Activated T-helper 1 cell treated with anti-CD3 and anti-CD28 coated beads, Interleukin-2, amount 50 U/mL, for 16 hours (primary cell): ENCODE measurements at regions not wholly inside any gene's neighbourhood (a gene's known extent, or its start where the extent isn't known, plus 50 kb on each side); places are given as distances from the start of the nearest gene placed in this dataset.
"Not testable (repeated sequence)": the region's sequence is repeated elsewhere in the genome, so short reads cannot be mapped to it uniquely, and the experiment has no call there.

Experiments
- DNase-seq, 2 donors: peaks; one replicate each; pipeline ENCODE4 v3.0.0-alpha.2; 2020; ENCODE audit warnings: low read depth in 1 of 2, low spot score in 1 of 2

DNA sequence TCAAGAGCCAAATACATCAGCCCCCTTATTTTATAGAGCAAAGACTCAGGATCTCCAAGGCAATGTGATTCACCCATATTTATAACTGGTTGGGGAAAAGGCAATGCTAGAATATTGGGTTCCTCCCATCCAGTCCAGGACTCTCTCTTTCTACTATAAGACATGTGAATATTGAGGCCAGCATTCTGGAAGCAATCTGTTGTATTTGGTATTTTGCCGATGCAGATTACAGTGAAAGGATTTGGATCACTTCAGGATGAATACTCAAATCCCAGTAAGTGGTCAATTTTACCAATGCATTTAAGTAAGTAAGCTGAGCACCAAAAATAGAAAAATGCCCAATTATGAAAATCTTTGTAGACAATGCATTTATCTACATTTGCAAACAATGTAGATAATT is 1834.7 kb upstream of the PIK3C3 start:
- DNase-seq = no peak

DNA sequence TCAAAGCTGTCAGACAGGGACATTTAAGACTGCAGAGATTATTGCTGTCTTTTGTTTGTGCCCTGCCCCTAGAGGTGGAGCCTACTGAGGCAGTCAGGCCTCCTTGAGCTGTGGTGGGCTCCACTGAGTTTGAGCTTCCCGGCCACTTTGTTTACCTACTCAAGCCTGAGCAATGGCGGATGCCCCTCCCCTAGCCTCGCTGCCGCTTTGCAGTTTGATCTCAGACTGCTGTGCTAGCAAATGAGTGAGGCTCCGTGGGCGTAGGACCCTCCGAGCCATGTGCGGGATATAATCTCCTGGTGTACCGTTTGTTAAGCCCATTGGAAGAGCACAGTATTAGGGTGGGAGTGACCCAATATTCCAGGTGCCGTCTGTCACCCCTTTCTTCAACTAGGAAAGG is 1835.5 kb upstream of the PIK3C3 start:
- not testable (repeated sequence) for DNase-seq

DNA sequence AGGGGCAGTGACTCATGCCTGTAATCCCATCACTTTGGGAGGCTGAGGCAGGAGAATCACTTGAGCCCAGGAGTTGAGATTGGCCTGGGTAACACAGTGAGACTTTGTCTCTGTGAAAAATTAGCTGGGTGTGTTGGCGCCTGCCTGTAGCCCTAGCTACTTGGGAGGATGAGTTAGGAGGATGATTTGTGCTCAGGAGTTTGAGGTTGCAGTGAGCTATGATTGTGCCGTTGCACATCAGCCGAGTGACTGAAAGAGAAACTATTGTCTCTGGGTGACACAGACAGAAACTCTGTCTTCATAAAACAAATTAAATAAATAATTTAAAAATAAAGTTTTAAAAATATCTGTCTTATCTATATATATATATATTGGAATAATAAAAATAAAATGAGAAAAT is 1844.6 kb upstream of the PIK3C3 start:
- no peak for DNase-seq

DNA sequence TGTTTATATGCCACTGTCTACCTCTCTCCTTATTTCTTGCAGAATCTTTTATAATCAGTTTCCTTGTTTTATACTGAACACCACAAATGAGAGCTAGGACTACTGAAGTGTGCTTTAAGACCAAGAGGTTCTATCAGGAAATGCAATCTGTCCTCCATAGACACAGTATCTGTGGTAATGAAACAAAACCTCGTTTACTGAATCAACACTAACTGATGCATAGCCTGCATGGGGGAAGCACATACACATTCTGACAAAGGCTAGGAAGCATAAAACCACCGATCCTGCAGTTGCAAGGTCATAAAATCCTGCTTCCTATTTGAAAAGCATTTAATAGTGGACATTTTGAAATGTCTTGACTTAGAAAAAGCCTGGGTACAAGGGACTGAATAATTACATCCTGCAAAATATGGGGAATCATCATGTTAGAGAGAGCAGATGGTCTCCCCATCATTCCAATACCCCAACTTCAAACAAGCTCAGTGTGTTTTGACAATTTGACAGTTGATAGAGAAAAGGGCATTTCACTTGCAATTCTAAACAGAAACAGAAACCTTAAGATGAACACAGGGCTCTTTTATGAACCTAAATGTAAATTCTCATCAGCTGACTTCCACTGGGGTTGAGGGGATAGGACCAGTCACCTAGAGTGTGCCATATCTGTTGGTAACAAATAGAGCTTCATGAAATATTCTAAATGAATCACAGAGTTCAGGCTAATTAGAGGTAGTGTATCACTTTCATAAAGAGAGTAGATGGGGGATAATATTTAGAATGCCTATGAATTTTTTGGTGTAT is 1845.6 kb upstream of the PIK3C3 start:
- DNase-seq = no peak

DNA sequence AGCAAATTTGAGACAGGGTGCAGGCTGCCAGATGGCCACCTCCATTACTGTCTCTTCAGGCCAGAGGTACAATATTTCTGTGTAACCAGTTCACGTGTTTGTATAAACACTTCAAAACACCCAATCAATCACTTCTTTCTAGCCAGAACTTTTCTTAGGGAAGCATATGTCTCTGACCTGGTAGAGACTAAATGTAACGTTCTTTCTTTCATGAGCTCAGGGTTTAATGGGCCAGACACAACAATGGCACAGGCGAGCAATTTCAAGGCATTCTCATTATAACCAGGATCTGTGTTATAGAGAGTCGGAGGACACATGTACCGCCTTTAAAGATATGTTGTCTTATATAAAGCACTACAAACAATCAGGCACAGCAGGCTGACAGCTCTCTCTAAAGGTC is 1846.4 kb upstream of the PIK3C3 start:
- no peak for DNase-seq

DNA sequence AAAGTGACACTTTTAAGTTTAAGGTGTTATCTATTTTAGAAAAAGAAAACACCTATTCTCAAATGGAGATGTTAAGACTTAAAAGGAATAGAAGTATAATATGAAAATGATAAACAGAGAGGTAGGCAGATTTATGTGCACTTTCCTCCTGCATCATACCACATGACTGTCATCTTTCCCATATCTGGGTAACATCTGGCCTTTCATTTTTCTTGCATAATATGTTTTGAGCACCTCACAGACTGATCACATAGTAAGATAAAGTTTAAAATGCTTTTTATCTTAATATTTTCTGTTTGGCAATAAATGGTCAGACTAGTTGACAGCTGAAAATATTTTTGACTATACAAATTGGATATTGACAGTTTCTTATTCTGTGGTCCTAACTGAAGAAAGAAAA is 1852.1 kb upstream of the PIK3C3 start:
- no peak for DNase-seq

DNA sequence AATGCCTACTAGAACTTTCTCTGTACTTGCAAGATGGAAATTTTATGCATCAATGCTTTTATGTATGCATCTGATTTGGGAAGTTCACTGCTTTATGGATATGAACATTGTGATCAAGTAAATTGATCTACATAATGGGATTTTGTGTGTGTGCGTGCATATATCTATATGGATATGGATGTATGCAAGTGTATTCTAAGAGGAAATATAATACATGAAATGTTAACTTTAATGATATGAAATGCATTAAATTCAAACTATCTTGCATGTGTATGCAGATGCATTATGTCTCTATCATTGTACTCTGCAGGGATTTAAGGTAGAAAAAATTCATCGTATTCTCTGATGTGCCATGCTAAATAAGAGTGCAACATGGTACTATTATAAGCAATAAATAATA is 1855.4 kb upstream of the PIK3C3 start:
- no peak for DNase-seq

DNA sequence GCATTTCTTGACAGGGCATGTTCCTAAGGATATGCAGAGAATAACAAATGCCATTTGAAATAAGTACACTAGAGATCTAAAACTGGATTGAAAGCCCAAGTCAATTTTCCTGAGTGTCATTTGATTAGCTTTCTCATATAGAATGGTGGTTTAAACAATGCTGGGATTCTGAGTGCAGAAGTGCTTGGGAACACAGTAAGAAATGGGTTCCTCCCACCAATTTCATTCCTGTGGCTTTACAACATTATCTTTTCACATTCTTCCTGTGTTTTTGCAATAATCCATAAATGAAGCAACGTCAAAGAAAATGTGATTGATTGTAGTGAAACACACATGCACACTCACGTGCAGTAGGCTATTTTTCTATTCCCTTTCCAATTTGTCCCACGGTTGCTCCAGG is 1858.4 kb upstream of the PIK3C3 start:
- no peak for DNase-seq

DNA sequence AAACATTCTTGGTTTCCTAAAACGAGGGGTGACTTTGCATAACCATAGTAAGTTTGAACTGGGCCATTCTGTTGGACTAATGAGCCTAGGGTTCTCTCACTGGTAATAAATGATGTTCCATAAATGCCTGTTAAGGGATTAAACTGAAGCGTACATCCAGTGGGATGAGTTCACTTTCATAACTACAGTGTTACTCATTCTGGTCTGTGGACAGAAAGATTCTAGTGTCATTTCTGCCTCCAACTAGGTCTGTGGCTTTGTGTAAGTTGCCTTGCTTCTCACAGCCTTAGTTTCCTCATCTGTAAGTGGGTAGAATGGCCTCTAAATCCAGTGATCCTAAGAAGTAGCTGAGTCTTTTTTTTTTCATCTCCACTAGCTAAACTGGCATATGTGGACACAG is 1860.6 kb upstream of the PIK3C3 start:
- no peak for DNase-seq

DNA sequence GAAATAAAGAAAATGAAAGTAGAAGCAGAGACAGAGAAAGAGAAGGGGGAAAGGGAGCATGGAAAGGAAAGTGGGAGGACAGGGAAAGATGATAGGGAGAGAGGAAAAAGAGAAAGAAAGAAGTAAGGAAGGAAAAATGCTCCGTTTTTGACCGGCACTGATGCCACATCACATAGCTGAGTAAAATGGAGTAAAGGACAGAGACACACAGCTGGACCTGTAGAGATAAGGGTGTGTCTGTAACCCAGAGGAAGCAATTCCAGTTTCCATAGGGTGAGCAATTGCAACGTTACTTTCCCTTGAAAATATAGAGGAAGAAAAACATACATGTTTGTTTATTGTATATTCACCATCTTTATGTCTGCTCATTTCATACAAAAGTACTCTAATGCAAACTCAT is 1866.9 kb upstream of the PIK3C3 start:
- DNase-seq = no peak

DNA sequence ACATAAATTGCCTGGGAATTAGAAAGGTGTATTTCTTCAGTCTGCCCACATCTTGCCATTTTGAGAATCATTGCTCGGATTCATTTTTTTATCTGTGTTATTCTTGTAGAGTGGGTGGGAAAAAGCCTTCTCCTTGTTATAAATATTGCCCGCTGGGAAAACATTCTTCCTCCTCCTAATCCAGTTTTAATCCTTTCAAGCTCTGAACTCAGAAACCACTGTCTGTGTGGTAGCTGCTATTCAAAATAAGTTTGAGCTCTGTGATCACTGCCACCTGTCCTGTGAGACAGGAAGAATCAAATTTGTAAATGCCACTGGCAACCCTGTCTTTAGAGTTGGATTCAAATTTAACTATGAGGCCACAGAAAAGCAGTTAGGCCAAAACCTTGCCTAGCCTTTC is 1875.2 kb upstream of the PIK3C3 start:
- no peak for DNase-seq

DNA sequence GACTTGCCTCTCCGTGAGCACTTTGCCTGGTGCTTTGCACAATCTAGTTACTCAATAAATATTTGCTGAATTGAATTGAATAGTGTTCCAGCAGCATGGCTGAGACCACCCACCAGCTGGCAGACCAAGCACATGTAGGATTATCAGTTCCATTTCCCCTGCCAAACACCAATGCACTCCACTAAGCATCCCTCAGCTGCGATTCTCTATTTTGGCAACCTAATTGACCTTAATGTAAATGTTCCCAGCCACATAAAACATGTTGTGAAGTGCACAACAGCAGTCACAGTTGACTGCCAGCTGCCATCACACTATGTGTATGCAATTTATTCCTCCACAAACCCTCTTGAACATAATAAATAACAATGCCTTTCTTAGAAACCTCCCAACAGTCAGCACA is 1879.4 kb upstream of the PIK3C3 start:
- no peak for DNase-seq

DNA sequence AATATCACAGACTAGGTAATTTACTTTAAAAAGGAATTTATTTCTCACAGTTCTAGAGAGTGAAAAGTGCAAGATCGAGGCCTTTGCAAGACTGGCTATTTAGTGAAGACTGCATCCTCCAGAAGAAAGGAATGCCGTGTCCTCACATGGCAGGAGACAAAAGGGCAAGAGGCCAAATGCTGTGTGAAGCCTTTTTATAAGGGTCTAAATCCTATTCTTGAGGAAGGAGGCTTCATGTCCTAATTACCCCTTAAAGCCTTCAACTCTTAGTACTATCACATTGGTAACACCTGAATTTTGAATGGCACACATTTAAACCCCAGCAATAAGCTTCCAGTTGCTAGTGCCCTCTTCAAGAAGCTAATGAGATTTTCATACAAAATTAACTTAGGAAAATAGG is 1882.3 kb upstream of the PIK3C3 start:
- no peak for DNase-seq

DNA sequence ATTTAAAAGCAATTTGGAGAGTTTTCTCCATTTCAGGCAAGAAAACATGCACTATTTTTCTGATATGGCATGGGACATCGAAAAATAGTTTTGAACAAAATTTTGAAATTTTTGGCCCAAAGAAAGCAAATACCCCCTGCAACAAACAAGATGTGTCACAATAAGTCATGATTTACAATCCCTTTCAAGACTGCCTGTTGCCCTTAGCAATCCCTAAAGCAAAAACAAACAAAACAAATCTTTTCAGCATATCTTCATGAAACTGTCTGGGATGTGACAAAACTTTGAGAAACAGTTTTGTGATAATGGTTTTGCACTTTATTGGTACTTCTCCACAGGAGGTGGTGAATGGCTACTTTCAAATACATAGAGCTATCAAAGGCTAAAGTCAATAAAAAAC is 1888.7 kb upstream of the PIK3C3 start:
- DNase-seq = no peak

DNA sequence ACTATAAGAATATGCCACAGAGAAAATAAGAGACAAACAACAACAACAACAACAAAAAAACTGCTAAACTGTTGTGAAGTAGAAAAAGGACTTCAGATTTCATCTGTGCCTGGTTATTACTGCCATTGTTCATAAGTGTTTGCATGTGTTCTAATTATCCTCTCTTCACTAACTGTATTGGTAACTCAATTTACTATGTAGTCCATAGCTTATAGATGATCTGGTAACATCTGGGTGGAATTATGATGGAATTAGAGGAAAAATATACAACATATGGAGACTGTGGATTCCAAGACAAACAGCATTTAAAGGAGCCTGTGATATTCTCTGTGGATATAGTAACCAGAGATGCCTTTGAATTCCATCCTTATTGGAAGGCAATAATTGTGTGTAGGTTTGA is 1891.5 kb upstream of the PIK3C3 start:
- no peak for DNase-seq

DNA sequence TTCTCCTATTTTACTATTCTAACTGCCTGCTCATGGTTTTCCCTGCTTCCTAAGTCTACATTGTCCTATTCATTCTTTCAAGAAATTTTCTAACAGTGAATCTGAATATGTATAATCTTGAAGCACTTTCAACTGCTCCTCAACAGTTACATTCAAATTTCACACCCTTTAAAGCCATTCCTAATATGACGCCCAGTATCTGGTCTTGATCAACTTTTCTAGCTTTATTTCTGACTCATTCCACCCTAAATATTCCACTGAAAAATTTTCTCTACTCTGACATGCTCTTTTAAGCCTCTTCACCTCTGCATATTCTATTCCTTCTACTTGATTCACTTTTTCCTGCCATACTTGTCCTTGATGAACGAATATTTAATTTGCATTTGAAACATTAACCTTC is 1893.9 kb upstream of the PIK3C3 start:
- no peak for DNase-seq

DNA sequence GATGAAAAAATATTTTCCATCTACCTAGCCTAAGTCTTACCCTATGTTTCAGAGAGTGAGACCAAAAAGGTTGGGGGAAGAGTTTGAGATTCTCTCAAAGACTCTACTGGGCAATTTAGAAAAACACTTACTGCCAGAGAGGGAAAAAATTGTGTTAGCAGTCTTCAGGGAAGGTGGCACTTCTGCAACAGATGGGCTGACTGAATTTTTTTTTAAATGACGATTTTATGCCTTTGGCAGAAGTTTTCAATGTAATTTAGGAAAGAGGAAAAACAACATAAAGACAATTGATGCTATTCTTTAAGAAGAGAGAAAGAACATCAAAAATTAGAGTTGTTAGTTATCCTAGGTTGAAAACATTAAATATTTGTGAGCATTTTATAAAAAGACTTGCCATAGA is 1894.5 kb upstream of the PIK3C3 start:
- no peak for DNase-seq

DNA sequence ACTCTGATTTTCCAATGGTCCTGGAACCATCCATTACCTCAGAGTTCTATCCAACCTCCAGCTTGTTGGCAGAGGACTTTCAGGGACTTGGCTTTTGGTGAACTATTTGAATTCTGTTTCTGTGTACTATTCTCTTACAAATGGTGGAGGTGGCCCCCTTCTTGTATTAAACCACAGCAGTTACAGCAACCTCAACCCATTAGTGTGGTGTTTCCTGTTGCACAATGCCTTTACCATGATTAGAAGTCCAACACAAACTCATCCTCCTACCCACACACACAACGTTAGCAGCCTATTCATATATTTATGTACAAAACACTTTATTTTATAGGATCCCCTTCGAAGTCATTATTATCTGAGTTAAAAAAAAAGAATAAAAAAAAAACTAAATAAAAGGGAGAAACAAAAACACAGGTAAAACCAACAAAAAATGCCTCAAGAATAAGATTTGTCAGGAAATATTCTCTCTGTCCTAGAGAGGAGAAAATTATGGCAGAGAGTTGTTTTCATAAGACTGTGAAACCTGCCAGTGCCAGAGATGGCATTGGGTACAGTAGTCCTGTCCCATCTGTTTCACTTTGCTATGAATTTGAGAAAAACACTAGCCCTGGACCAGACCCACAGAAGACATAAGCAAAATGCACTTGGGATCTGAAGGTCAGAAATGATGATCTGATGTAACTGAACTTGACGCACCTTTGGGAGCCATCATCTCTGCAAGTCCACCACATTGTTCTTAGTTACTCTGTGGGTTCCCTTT is 1896.0 kb upstream of the PIK3C3 start:
- DNase-seq = no peak

DNA sequence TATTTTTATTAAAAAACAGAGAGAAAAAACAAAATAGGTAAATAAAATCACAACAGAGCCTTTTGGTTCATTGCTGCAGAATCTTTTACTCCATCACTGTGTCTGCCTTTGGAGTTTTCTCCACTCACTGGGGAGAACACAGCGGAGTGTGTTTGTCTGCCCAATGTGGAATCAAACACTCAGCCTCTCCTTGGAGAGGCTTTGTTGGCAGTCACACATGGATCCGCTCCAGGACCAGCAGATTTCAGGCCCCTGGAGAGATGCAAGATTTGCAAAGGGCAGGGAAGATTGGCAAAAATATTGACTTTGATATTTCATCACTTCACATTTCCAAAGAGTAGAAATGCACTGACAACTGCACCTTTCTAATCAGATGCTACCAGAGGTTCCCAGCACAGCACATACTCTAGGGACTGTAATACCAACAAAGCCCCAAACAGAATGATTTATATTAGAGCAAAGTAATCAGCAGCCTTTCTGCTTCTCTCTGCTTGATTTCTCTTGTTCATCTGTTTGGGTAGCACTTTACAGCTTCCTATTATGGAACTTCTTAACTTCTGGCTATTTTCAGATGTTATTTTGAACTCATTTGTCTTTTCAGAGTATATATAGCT is 1898.8 kb upstream of the PIK3C3 start:
- no peak for DNase-seq

DNA sequence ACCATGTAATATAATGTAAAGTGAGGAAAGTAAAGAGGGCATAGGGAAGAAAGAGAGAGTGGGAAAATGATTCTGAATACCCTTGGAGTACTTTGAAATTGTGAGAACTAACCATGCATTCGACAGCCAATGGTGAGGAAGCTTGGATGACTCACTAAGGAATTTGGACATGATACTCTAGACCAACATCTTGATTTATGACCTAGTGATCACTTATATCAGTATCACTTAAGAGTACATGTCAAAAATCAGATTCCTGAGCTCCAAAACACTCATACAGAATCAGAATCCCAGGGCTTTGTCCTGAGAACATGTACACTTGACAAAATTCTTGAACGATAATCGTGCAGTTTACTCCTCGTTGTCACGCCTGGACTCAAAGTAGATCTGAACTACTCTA is 1899.8 kb upstream of the PIK3C3 start:
- DNase-seq = no peak

DNA sequence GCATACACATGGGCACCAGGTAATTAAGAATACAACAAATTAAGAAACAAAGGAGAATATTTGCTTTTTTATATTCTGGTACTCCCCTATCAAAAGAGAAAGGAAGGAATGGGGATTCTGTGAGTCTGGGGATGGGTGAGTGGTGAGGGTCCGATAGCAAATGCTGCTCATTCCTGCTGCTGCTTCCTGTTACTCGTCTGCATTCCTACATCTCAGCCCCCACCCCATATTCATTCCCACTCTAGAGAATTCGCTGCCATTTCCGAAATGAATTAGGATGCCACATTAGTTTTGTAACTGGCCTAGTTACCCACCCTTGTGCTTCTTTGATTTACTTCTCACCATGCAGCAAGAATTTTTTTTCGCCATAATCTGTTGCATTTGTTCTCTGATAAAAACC is 1905.3 kb upstream of the PIK3C3 start:
- no peak for DNase-seq

DNA sequence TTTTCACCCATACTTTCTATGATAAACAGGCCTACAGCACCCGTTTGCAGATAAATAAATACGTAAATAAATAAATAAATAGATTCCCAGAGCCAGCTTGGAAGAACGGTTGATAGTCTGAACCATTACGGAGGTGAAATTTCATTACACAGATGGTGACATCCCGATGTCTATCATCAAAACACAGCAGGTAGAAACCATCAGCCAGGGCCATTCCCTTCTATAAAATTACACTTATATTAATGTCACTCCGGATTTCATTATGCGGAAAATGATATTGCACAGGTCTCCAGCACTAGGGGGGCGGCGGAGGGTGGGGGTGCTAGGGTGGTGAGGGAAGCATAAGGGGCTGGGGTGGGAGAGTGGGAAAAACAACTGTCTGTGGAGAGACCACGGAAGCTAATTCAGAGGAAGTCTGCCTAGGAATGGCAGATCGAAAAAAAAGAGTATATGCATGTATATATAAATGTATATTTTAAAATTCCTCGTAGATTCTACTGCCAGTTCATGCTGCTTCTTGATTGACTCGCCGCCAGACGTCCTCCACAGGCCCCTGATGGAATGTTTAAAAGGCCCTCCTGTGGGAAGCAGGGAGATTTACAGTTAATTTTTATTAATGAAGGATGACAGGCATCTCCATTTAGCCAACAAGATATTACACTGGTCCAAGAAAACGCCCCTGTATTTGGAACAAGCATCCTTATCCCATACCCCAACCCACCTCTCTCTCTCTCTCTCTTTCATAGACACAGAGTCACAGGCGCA is 1906.0 kb upstream of the PIK3C3 start:
- no peak for DNase-seq
